ENCODE measurements at regions not wholly inside any gene's neighbourhood (a gene's known extent, or its start where the extent isn't known, plus 50 kb on each side); places are given as distances from the start of the nearest gene placed in this dataset.

- Mint-ChIP-seq H3K27me3 (ENCODE audit: low read depth in 3 of 3) (peaks cover 0 to 2% (median 0%) of the 10 kb centered on the region in 3 donors), H3K4me1 (no peaks in the 10 kb centered on the region), H3K9me3 (no peaks in the 10 kb centered on the region), H3K4me3 (no peak overlapping the region), H3K27ac (no peak overlapping the region), H3K36me3 (no peaks in the 10 kb centered on the region)
- DNase-seq, result no peak
Observed at GRCh38 chr1:221487781-221488524, 253.9 kb downstream of the DUSP10 start.

DNA sequence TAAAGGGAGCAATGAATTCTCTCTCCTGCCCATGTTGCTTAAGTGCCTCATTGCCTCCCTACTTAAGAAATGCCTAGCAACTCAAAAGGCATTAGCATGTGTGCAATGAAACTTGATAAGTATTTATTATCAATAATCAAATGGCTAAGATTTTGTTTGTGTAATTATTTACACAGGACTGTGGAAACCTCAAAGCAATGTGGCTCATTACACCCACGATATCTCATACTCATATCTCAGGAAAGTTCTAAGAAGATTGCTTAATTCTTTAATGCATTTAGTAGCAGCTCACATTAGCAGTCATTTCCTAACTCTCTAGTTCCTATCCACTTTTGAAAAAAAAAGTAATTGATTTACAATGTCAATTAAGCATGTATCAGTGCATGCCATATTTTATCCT, 253.3 kb downstream of the DUSP10 start:
- Mint-ChIP-seq H3K4me1 (no peaks in the 10 kb centered on the region), H3K36me3 (no peaks in the 10 kb centered on the region), H3K27me3 (ENCODE audit: low read depth in 3 of 3) (peaks cover 0 to 2% (median 0%) of the 10 kb centered on the region in 3 donors), H3K4me3 (no peak overlapping the region), H3K27ac (no peak overlapping the region), H3K9me3 (no peaks in the 10 kb centered on the region)
- DNase-seq, result no peak

DNA sequence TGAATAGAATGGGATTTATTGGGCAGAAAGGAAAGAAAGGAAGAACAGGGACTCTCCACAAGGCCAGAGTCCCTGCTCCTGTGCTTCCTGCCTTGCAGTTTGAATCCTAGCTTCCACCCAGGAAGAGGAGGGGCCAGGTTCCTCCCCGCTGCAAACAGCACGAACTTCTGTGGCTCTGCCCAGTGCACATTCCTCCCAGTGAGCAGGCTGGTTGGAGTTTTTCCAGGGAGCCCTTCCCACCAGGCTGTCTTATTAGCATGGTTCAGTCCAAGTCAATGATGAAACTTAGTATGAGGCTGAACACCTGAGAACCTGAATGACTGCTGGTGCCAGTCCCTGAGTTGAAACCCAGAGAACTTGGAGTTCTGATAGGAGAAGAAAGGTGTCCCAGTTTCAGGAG, 247.2 kb downstream of the DUSP10 start:
- H3K4me3 Mint-ChIP-seq, result no peak overlapping the region
- no peak overlapping the region for H3K27ac Mint-ChIP-seq
- H3K36me3 Mint-ChIP-seq, result no peaks in the 10 kb centered on the region
- peaks cover 0 to 2% (median 2%) of the 10 kb centered on the region in 3 donors for H3K27me3 Mint-ChIP-seq (ENCODE audit: low read depth in 3 of 3)
- no peaks in the 10 kb centered on the region for H3K9me3 Mint-ChIP-seq
- no peak for DNase-seq
- H3K4me1 Mint-ChIP-seq, result no peaks in the 10 kb centered on the region

DNA sequence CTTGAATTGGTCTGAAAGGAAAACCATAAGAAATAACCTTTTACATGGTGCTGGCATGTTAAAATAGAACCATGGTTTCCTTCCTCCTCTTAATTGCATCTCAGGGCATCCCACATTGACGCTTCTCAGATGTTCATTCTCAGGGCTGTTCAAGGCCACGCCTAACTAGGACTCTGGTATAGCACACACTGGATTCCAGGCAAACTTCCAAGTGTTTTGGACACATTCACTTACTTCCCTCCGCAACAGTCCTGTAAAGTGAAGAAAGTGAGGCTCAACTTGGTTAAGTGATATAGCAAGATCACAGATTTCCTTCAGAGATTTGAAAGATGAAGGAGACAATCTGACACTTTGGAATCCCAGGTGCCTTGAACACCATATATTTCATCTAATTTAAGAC, 244.8 kb downstream of the DUSP10 start:
- peaks cover 0 to 2% (median 1%) of the 10 kb centered on the region in 3 donors for H3K27me3 Mint-ChIP-seq (ENCODE audit: low read depth in 3 of 3)

DNA sequence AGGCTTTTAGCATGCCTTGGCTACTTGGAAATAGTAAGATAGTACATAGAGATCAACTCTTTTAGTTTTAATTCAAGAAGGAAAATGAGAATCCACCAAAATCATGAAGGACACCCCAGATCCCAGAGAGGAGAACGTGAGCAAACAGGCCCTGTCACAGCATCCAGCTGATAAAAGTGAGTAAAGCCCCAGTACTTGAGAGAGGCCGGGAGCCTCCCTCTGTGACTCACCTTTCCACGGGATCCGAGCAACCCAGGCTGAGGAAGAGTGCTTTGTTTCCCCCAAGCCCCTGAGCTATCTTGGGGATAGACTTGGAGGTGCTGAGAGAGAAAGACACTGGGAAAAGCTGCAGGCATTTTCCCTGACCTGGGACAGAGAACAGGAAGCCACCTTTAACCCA, 238.6 kb downstream of the DUSP10 start:
- H3K27ac Mint-ChIP-seq, result no peak overlapping the region
- peaks cover 8 to 17% (median 14%) of the 10 kb centered on the region in 3 donors for H3K36me3 Mint-ChIP-seq
- peaks cover 0 to 5% (median 2%) of the 10 kb centered on the region in 3 donors for H3K27me3 Mint-ChIP-seq (ENCODE audit: low read depth in 3 of 3)
- DNase-seq, result no peak
- H3K4me1 Mint-ChIP-seq, result no peaks in the 10 kb centered on the region
- no peak overlapping the region for H3K4me3 Mint-ChIP-seq
- peaks cover 7 to 24% (median 16%) of the 10 kb centered on the region in 6 donors for H3K9me3 Mint-ChIP-seq

More for the DNA sequence above, 244.8 kb downstream of the DUSP10 start:
- no peak overlapping the region for H3K27ac Mint-ChIP-seq
- no peak overlapping the region for H3K4me3 Mint-ChIP-seq
- no peaks in the 10 kb centered on the region for H3K4me1 Mint-ChIP-seq
- no peaks in the 10 kb centered on the region for H3K9me3 Mint-ChIP-seq
- DNase-seq, result no peak
- no peaks in the 10 kb centered on the region for H3K36me3 Mint-ChIP-seq

GRCh38 chr1:221509575-221510355, 232.1 kb downstream of the DUSP10 start:
- H3K4me3 Mint-ChIP-seq, result no peak overlapping the region
- peaks cover 8 to 17% (median 14%) of the 10 kb centered on the region in 3 donors for H3K36me3 Mint-ChIP-seq
- H3K27ac Mint-ChIP-seq, result no peak overlapping the region
- no peak for DNase-seq
- peaks cover 7 to 24% (median 16%) of the 10 kb centered on the region in 6 donors for H3K9me3 Mint-ChIP-seq
- H3K4me1 Mint-ChIP-seq, result no peaks in the 10 kb centered on the region
- H3K27me3 Mint-ChIP-seq (ENCODE audit: low read depth in 3 of 3), result peaks cover 0 to 7% (median 2%) of the 10 kb centered on the region in 3 donors

GRCh38 chr1:221510793-221511503, 230.9 kb downstream of the DUSP10 start:
- H3K4me1 Mint-ChIP-seq, result no peaks in the 10 kb centered on the region
- H3K27me3 Mint-ChIP-seq (ENCODE audit: low read depth in 3 of 3), result peaks cover 0 to 7% (median 2%) of the 10 kb centered on the region in 3 donors
- peaks cover 7 to 9% (median 7%) of the 10 kb centered on the region in 3 donors for H3K36me3 Mint-ChIP-seq
- H3K9me3 Mint-ChIP-seq, result peaks cover 0 to 14% (median 7%) of the 10 kb centered on the region in 6 donors
- no peak overlapping the region for H3K4me3 Mint-ChIP-seq
- DNase-seq, result no peak
- no peak overlapping the region for H3K27ac Mint-ChIP-seq

GRCh38 chr1:221511797-221512196, 230.1 kb downstream of the DUSP10 start:
- H3K36me3 Mint-ChIP-seq, result peaks cover 0 to 1% (median 0%) of the 10 kb centered on the region in 3 donors
- peaks cover 0 to 2% (median 0%) of the 10 kb centered on the region in 3 donors for H3K27me3 Mint-ChIP-seq (ENCODE audit: low read depth in 3 of 3)
- DNase-seq, result no peak
- no peak overlapping the region for H3K27ac Mint-ChIP-seq
- no peak overlapping the region for H3K4me3 Mint-ChIP-seq
- H3K9me3 Mint-ChIP-seq, result peaks cover 0 to 5% (median 0%) of the 10 kb centered on the region in 6 donors
- H3K4me1 Mint-ChIP-seq, result peaks cover 7% of the 10 kb centered on the region in 2 donors

- no peak for DNase-seq
- H3K27me3 Mint-ChIP-seq (ENCODE audit: low read depth in 3 of 3), result no peaks in the 10 kb centered on the region
- no peak overlapping the region for H3K27ac Mint-ChIP-seq
- no peaks in the 10 kb centered on the region for H3K9me3 Mint-ChIP-seq
- no peaks in the 10 kb centered on the region for H3K36me3 Mint-ChIP-seq
- no peak overlapping the region for H3K4me3 Mint-ChIP-seq
- H3K4me1 Mint-ChIP-seq, result peaks cover 14 to 19% of the 10 kb centered on the region in 2 donors
Observed at GRCh38 chr1:221514806-221515205, 227.1 kb downstream of the DUSP10 start.

DNA sequence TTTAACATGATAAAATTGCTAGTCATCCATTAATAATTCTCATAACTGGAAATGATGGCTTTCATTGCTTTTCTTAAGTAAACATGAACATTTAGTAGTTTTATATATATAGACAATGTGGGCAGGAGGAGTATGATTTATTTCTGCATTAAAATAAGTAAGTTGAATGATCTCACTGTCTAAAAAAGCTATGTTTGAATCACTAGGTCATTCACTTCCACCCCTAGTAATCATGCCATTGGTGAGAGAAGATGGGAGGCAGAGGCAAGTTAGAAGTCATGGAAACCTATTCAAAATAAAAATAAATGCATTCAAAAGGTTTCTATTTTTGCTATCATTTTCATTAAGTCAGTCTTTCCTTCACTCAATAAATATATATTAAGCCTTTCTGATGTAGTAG, 226.4 kb downstream of the DUSP10 start:
- no peak overlapping the region for H3K4me3 Mint-ChIP-seq
- H3K27ac Mint-ChIP-seq, result no peak overlapping the region
- H3K9me3 Mint-ChIP-seq, result no peaks in the 10 kb centered on the region
- no peak for DNase-seq
- peaks cover 16 to 23% of the 10 kb centered on the region in 2 donors for H3K4me1 Mint-ChIP-seq
- no peaks in the 10 kb centered on the region for H3K27me3 Mint-ChIP-seq (ENCODE audit: low read depth in 3 of 3)
- H3K36me3 Mint-ChIP-seq, result no peaks in the 10 kb centered on the region

DNA sequence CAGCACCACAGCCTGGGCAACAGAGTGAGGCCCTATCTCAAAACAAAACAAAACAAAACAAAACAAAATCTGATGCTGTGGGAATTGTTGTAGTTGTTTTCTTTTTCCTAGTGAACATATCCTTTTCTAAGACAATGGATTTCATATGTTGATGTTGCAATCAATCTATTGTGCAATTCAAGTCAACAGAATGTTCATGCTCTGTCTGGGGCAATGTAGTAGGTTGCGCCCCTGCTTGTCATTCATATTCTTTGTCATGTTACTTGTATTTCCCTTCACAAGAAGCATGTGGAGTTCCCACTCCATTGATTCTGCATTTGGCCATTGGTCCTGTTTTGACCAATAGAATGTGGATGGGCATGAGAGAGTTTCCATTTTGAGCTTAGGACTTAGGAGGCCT, 223.9 kb downstream of the DUSP10 start:
- Mint-ChIP-seq H3K36me3 (peaks cover 0 to 4% (median 0%) of the 10 kb centered on the region in 3 donors), H3K9me3 (peaks cover 0 to 4% (median 0%) of the 10 kb centered on the region in 6 donors), H3K4me3 (no peak overlapping the region), H3K4me1 (peaks cover 39 to 48% of the 10 kb centered on the region in 2 donors), H3K27ac (no peak overlapping the region), H3K27me3 (ENCODE audit: low read depth in 3 of 3) (peaks cover 0 to 1% (median 0%) of the 10 kb centered on the region in 3 donors)
- DNase-seq, result no peak

GRCh38 chr1:221520250-221520649, 221.6 kb downstream of the DUSP10 start:
- Mint-ChIP-seq H3K36me3 (peaks cover 0 to 4% (median 0%) of the 10 kb centered on the region in 3 donors), H3K27me3 (ENCODE audit: low read depth in 3 of 3) (peaks cover 0 to 1% (median 0%) of the 10 kb centered on the region in 3 donors), H3K9me3 (peaks cover 0 to 4% (median 0%) of the 10 kb centered on the region in 6 donors), H3K4me1 (peaks cover 41 to 54% of the 10 kb centered on the region in 2 donors), H3K27ac (peak overlapping the region in 3 of 6 donors; percentile 15 to 85 (median 41)), H3K4me3 (peak overlapping the region in 1 of 5 donors; percentile 30)
- DNase-seq, result no peak

GRCh38 chr1:221521686-221522085, 220.2 kb downstream of the DUSP10 start:
- peak overlapping the region; percentile 59 to 75 (median 66) for H3K4me3 Mint-ChIP-seq

More at GRCh38 chr1:221521686-221522085, 220.2 kb downstream of the DUSP10 start:
- Mint-ChIP-seq H3K36me3 (peaks cover 0 to 4% (median 0%) of the 10 kb centered on the region in 3 donors), H3K27me3 (ENCODE audit: low read depth in 3 of 3) (peaks cover 0 to 4% (median 0%) of the 10 kb centered on the region in 3 donors), H3K9me3 (peaks cover 0 to 4% (median 0%) of the 10 kb centered on the region in 6 donors), H3K4me1 (peaks cover 36 to 48% of the 10 kb centered on the region in 2 donors), H3K27ac (peak overlapping the region; percentile 79 to 86 (median 83))
- DNase-seq, result peak; percentile 50 to 55 (median 53)

All from immature natural killer cell (primary cell).